ENCODE measurements at regions not wholly inside any gene's neighbourhood (a gene's known extent, or its start where the extent isn't known, plus 50 kb on each side); places are given as distances from the start of the nearest gene placed in this dataset.

DNA sequence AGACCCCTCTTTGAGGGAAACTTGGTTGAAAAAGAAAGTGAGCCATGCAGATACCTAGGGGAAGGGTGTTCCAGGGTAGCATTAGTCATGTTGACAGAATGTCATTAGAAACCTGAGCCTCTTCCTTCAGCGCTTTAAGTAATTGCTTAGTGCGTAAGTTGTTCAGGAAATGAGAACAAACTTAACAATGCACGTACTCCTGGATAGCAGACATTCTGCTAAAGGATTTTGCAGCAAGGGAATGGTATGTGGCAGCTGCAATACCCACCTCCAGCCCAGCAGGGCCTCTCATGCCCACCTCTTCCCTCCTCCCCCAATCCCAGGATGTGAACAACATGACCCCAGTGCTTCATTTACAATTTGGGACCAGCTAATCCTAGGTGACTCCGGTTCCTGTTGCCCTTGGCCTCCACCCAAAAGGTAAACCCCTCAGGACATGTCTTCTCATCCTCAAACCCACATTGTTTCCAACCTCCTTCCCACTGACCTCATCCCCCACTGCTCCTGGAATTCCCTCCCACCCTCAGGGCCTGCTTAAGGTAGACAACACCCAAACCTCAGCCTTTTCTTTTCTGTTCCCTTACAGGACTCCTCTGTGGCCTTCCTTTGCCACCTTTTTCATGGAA lies 98.0 kb upstream of the BCAR3 start:
- H3K4me3 ChIP-seq (ENCODE audit: insufficient read depth, low read length, poor library complexity, severe bottlenecking), result no peak overlapping the region
- no peaks in the 10 kb centered on the region for H3F3A ChIP-seq (ENCODE audit: insufficient read depth)
- no peaks in the 10 kb centered on the region for H3K36me3 ChIP-seq (ENCODE audit: low read length)
- TF ChIP-seq, protein P1, sequence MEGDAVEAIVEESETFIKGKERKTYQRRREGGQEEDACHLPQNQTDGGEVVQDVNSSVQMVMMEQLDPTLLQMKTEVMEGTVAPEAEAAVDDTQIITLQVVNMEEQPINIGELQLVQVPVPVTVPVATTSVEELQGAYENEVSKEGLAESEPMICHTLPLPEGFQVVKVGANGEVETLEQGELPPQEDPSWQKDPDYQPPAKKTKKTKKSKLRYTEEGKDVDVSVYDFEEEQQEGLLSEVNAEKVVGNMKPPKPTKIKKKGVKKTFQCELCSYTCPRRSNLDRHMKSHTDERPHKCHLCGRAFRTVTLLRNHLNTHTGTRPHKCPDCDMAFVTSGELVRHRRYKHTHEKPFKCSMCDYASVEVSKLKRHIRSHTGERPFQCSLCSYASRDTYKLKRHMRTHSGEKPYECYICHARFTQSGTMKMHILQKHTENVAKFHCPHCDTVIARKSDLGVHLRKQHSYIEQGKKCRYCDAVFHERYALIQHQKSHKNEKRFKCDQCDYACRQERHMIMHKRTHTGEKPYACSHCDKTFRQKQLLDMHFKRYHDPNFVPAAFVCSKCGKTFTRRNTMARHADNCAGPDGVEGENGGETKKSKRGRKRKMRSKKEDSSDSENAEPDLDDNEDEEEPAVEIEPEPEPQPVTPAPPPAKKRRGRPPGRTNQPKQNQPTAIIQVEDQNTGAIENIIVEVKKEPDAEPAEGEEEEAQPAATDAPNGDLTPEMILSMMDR (IDR thresholded peaks at IDR 0.05; ENCODE audit: insufficient read depth, low read length, poor library complexity, severe bottlenecking), result no peak
- no peak for TF ChIP-seq EZH2phosphoT487 (conservative IDR thresholded peaks at IDR 0.05; ENCODE audit: low read length)
- no peak overlapping the region for H2AFZ ChIP-seq (ENCODE audit: low read depth, low read length, severe bottlenecking)
- no peaks in the 10 kb centered on the region for H3K79me2 ChIP-seq (ENCODE audit: insufficient read depth, low read length)
- no peaks in the 10 kb centered on the region for H3K9me3 ChIP-seq (ENCODE audit: insufficient read depth, low read length)
- H3K27ac ChIP-seq (ENCODE audit: low read depth, low read length), result no peak overlapping the region
- no peaks in the 10 kb centered on the region for H4K20me1 ChIP-seq (ENCODE audit: low read depth, low read length)
- no peaks in the 10 kb centered on the region for H3K27me3 ChIP-seq (ENCODE audit: low read length)
- H3K9me2 ChIP-seq (replicated peaks; ENCODE audit: insufficient read depth, low read length), result no peaks in the 10 kb centered on the region
- no peak overlapping the region for H3K4me2 ChIP-seq (ENCODE audit: low read depth, low read length, poor library complexity, severe bottlenecking)
- no peak overlapping the region for H3K9ac ChIP-seq (ENCODE audit: low read length)

DNA sequence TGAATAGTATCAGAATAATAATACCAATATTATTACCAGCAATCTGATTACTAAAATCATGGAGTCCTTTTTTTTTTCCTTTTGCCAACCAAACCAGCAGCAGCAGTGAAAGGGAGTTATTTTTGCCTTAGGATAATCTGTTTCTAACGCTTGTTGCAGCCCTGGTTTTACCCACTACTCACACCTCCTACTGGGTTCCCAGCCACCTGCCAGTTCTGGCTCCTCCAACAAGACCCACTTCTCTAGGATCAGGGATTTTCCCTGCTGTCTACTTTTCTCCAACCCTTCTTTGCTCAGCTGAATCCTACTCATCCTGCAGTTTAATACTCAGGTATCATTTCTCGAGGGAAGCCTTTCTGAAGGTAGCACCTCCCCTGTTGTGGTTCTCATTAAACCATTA lies 96.8 kb upstream of the BCAR3 start:
- H4K20me1 ChIP-seq (ENCODE audit: low read depth, low read length), result no peaks in the 10 kb centered on the region
- H2AFZ ChIP-seq (ENCODE audit: low read depth, low read length, severe bottlenecking), result no peak overlapping the region
- no peaks in the 10 kb centered on the region for H3F3A ChIP-seq (ENCODE audit: insufficient read depth)
- no peaks in the 10 kb centered on the region for H3K9me3 ChIP-seq (ENCODE audit: insufficient read depth, low read length)
- no peak for TF ChIP-seq EZH2phosphoT487 (conservative IDR thresholded peaks at IDR 0.05; ENCODE audit: low read length)
- TF ChIP-seq, protein P1 (IDR thresholded peaks at IDR 0.05; ENCODE audit: insufficient read depth, low read length, poor library complexity, severe bottlenecking), result no peak
- no peaks in the 10 kb centered on the region for H3K27me3 ChIP-seq (ENCODE audit: low read length)
- H3K79me2 ChIP-seq (ENCODE audit: insufficient read depth, low read length), result no peaks in the 10 kb centered on the region
- no peak overlapping the region for H3K9ac ChIP-seq (ENCODE audit: low read length)
- no peaks in the 10 kb centered on the region for H3K9me2 ChIP-seq (replicated peaks; ENCODE audit: insufficient read depth, low read length)
- H3K27ac ChIP-seq (ENCODE audit: low read depth, low read length), result no peak overlapping the region
- no peak overlapping the region for H3K4me3 ChIP-seq (ENCODE audit: insufficient read depth, low read length, poor library complexity, severe bottlenecking)
- no peaks in the 10 kb centered on the region for H3K36me3 ChIP-seq (ENCODE audit: low read length)
- H3K4me2 ChIP-seq (ENCODE audit: low read depth, low read length, poor library complexity, severe bottlenecking), result no peak overlapping the region

DNA sequence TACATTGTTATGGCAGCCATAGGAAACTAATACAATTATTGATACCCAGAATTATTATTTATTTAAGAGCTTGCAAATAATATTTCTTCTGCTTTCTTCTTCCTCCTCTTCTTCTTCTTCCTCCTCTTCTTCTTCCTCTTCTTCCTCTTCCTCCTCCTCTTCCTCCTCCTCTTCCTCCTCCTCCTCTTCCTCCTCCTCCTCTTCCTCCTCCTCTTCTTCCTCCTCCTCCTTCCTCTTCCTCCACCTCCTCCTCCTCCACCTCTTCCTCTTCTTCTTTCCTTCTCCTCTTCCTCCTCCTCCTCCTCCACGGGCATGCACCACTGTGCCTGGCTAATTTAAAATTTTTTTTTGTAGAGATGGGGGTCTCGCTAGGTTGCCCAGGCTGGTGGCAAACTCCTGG lies 95.6 kb upstream of the BCAR3 start:
- H3K9me3 ChIP-seq (ENCODE audit: insufficient read depth, low read length), result no peaks in the 10 kb centered on the region
- no peaks in the 10 kb centered on the region for H3F3A ChIP-seq (ENCODE audit: insufficient read depth)
- TF ChIP-seq, protein P1 (IDR thresholded peaks at IDR 0.05; ENCODE audit: insufficient read depth, low read length, poor library complexity, severe bottlenecking), result no peak
- no peak for TF ChIP-seq EZH2phosphoT487 (conservative IDR thresholded peaks at IDR 0.05; ENCODE audit: low read length)
- no peak overlapping the region for H2AFZ ChIP-seq (ENCODE audit: low read depth, low read length, severe bottlenecking)
- no peak overlapping the region for H3K27ac ChIP-seq (ENCODE audit: low read depth, low read length)
- H3K36me3 ChIP-seq (ENCODE audit: low read length), result no peaks in the 10 kb centered on the region
- no peaks in the 10 kb centered on the region for H3K79me2 ChIP-seq (ENCODE audit: insufficient read depth, low read length)
- H3K9ac ChIP-seq (ENCODE audit: low read length), result no peak overlapping the region
- H3K4me3 ChIP-seq (ENCODE audit: insufficient read depth, low read length, poor library complexity, severe bottlenecking), result no peak overlapping the region
- H3K4me2 ChIP-seq (ENCODE audit: low read depth, low read length, poor library complexity, severe bottlenecking), result no peak overlapping the region
- H3K9me2 ChIP-seq (replicated peaks; ENCODE audit: insufficient read depth, low read length), result no peaks in the 10 kb centered on the region
- no peaks in the 10 kb centered on the region for H3K27me3 ChIP-seq (ENCODE audit: low read length)
- H4K20me1 ChIP-seq (ENCODE audit: low read depth, low read length), result no peaks in the 10 kb centered on the region
